Trophoblast cell (in vitro differentiated cells and primary cell): ENCODE measurements at regions not wholly inside any gene's neighbourhood (a gene's known extent, or its start where the extent isn't known, plus 50 kb on each side); places are given as distances from the start of the nearest gene placed in this dataset.
"Not testable (repeated sequence)": the region's sequence is repeated elsewhere in the genome, so short reads cannot be mapped to it uniquely, and the experiment has no call there.

ENCODE experiments used
- DNase-seq, 2 donors: peaks; one replicate each; pipeline ENCODE4 v3.0.0-alpha.2; 2016
- H2AFZ ChIP-seq: 2 replicates; pipeline ENCODE4 v1.6.1; 2013; ENCODE audit warnings: low read length, moderate library complexity, mild to moderate bottlenecking; ENCODE audit not compliant: insufficient read depth, poor library complexity
- H2AK5ac ChIP-seq: 2 replicates; pipeline ENCODE4 v1.6.1; 2013; ENCODE audit warnings: mild to moderate bottlenecking, low read length
- H2BK120ac ChIP-seq: 2 replicates; pipeline ENCODE4 v1.6.1; 2013; ENCODE audit warnings: low read length, mild to moderate bottlenecking, moderate library complexity; ENCODE audit not compliant: insufficient read depth, poor library complexity
- H2BK12ac ChIP-seq: 2 replicates; pipeline ENCODE4 v1.6.1; 2013; ENCODE audit warnings: mild to moderate bottlenecking, low read length, moderate library complexity
- H2BK5ac ChIP-seq: 2 replicates; pipeline ENCODE4 v1.6.1; 2013; ENCODE audit warnings: low read length, low read depth, moderate library complexity, mild to moderate bottlenecking; ENCODE audit not compliant: poor library complexity
- H3K14ac ChIP-seq: 2 replicates; pipeline ENCODE4 v1.6.1; 2013; ENCODE audit warnings: mild to moderate bottlenecking, low read length
- H3K18ac ChIP-seq: 2 replicates; pipeline ENCODE4 v1.6.1; 2013; ENCODE audit warnings: mild to moderate bottlenecking, low read length
- H3K23ac ChIP-seq: 2 replicates; pipeline ENCODE4 v1.6.1; 2013; ENCODE audit warnings: low read length
- H3K27ac ChIP-seq: 2 replicates; pipeline ENCODE4 v1.5.1; 2013; ENCODE audit warnings: low read depth, mild to moderate bottlenecking, inconsistent platforms, low read length, moderate library complexity
- H3K27me3 ChIP-seq: 2 replicates; pipeline ENCODE4 v1.6.1; 2013; ENCODE audit warnings: inconsistent platforms, mild to moderate bottlenecking, low read length, moderate library complexity; ENCODE audit not compliant: insufficient read depth
- H3K36me3 ChIP-seq, 2 experiments: 1 replicate in 1 of 2; 2 replicates in 1 of 2; pipeline ENCODE4 v1.6.1; 2013; ENCODE audit warnings: low read length in 2 of 2, mild to moderate bottlenecking in 2 of 2, moderate library complexity in 1 of 2; ENCODE audit not compliant: insufficient read depth in 2 of 2, control insufficient read depth in 1 of 2
- H3K4ac ChIP-seq: 2 replicates; pipeline ENCODE4 v1.6.1; 2013; ENCODE audit warnings: low read depth, mild to moderate bottlenecking, low read length, moderate library complexity
- H3K4me1 ChIP-seq, 2 experiments: 1 replicate in 1 of 2; 2 replicates in 1 of 2; pipeline ENCODE4 v1.6.1; 2013; ENCODE audit warnings: low read length in 2 of 2, mild to moderate bottlenecking in 2 of 2, moderate library complexity in 1 of 2; ENCODE audit not compliant: insufficient read depth in 2 of 2, control insufficient read depth in 1 of 2
- H3K4me2 ChIP-seq: 2 replicates; pipeline ENCODE4 v1.6.1; 2013; ENCODE audit warnings: inconsistent platforms, mild to moderate bottlenecking, low read length, moderate library complexity
- H3K4me3 ChIP-seq: 2 replicates; pipeline ENCODE4 v1.5.1; 2013; ENCODE audit warnings: mild to moderate bottlenecking, low read depth, low read length, inconsistent platforms
- H3K79me1 ChIP-seq: one replicate; pipeline ENCODE4 v1.6.1; 2013; ENCODE audit warnings: low read length
- H3K79me2 ChIP-seq: 2 replicates; pipeline ENCODE4 v1.6.1; 2013; ENCODE audit warnings: low read length, mild to moderate bottlenecking; ENCODE audit not compliant: control insufficient read depth, insufficient read depth, poor library complexity
- H3K9ac ChIP-seq: 2 replicates; pipeline ENCODE4 v1.6.1; 2013; ENCODE audit warnings: mild to moderate bottlenecking, low read length
- H3K9me3 ChIP-seq: 2 replicates; pipeline ENCODE4 v1.6.1; 2013; ENCODE audit warnings: low read depth, mild to moderate bottlenecking, control low read depth, inconsistent platforms, low read length; ENCODE audit not compliant: insufficient read depth
- H4K12ac ChIP-seq: 2 replicates; pipeline ENCODE4 v1.6.1; 2013; ENCODE audit warnings: low read depth, mild to moderate bottlenecking, low read length, moderate library complexity
- H4K8ac ChIP-seq: 2 replicates; pipeline ENCODE4 v1.6.1; 2013; ENCODE audit warnings: low read depth, mild to moderate bottlenecking, low read length, moderate library complexity
- H4K91ac ChIP-seq: one replicate; pipeline ENCODE4 v1.6.1; 2013; ENCODE audit warnings: low read depth, mild to moderate bottlenecking, low read length, moderate library complexity
- WGBS: extraction: QIAGEN DNeasy Blood & Tissue Kit; methylation state at CpG from one replicate; pipeline ENCODE4 v1.1.7; 2013; ENCODE audit warnings: missing lambda C conversion rate; ENCODE audit not compliant: insufficient read length, insufficient coverage; ENCODE audit errors: extremely low coverage; 5-methylcytosine and 5-hydroxymethylcytosine counted together

- H2BK120ac ChIP-seq, result no peak overlapping the region
- no peak overlapping the region for H3K4ac ChIP-seq
- H4K12ac ChIP-seq, result no peak overlapping the region
- no peak overlapping the region for H2BK5ac ChIP-seq
- no peaks in the 10 kb centered on the region for H3K79me2 ChIP-seq
- H2AFZ ChIP-seq, result no peak overlapping the region
- no peak overlapping the region for H2AK5ac ChIP-seq
- H3K27ac ChIP-seq, result no peak overlapping the region
- no peak overlapping the region for H3K23ac ChIP-seq
- H3K79me1 ChIP-seq, result no peaks in the 10 kb centered on the region
- no peak overlapping the region for H2BK12ac ChIP-seq
- H3K4me3 ChIP-seq, result no peak overlapping the region
- H4K91ac ChIP-seq, result no peak overlapping the region
- H3K36me3 ChIP-seq, result no peaks in the 10 kb centered on the region
- H3K18ac ChIP-seq, result no peak overlapping the region
- H3K27me3 ChIP-seq, result no peaks in the 10 kb centered on the region
- WGBS, result no CpG with 5 or more reads among the region's 9 CpGs
- no peak for DNase-seq
- no peak overlapping the region for H4K8ac ChIP-seq
- peaks cover 2% of the 10 kb centered on the region for H3K9me3 ChIP-seq
- H3K4me2 ChIP-seq, result no peak overlapping the region
- no peak overlapping the region for H3K14ac ChIP-seq
- no peak overlapping the region for H3K9ac ChIP-seq
- H3K4me1 ChIP-seq, result no peaks in the 10 kb centered on the region
Observed at GRCh38 chr3:10646531-10647335, 141.3 kb upstream of the ATP2B2 start.

DNA sequence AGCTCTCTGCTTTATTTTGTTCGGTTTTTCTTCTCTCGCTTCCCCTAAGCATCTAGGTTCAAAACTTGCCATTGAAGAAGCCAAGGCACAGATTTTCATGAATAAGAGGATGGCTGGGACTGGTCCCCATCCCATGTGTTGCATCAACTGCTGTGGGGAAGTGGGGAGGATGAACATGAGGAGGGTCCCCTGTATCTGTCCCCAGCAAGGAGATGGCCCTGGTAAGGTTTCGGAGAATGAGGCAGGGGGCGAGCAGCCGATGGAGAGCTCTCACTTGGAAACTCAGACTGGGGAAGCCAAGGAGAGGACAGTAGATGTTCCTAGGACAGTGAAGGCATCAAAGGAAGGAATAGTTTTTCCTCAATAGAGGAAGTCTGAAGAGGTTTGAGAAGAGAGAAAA is 142.0 kb upstream of the ATP2B2 start:
- H3K4me1 ChIP-seq, result no peaks in the 10 kb centered on the region
- no CpG with 5 or more reads among the region's 5 CpGs for WGBS
- H3K4me2 ChIP-seq, result no peak overlapping the region
- H3K27me3 ChIP-seq, result no peaks in the 10 kb centered on the region
- H2AFZ ChIP-seq, result no peak overlapping the region
- H3K9me3 ChIP-seq, result peaks cover 2% of the 10 kb centered on the region
- H3K27ac ChIP-seq, result no peak overlapping the region
- H2AK5ac ChIP-seq, result no peak overlapping the region
- no peaks in the 10 kb centered on the region for H3K79me2 ChIP-seq
- H3K36me3 ChIP-seq, result no peaks in the 10 kb centered on the region
- no peak overlapping the region for H2BK5ac ChIP-seq
- H3K4me3 ChIP-seq, result no peak overlapping the region
- no peak overlapping the region for H3K4ac ChIP-seq
- H3K79me1 ChIP-seq, result no peaks in the 10 kb centered on the region
- H2BK12ac ChIP-seq, result no peak overlapping the region
- no peak overlapping the region for H2BK120ac ChIP-seq
- H4K12ac ChIP-seq, result no peak overlapping the region
- no peak overlapping the region for H3K9ac ChIP-seq
- no peak overlapping the region for H4K91ac ChIP-seq
- no peak overlapping the region for H3K23ac ChIP-seq
- H3K18ac ChIP-seq, result no peak overlapping the region
- DNase-seq, result no peak
- H3K14ac ChIP-seq, result no peak overlapping the region
- no peak overlapping the region for H4K8ac ChIP-seq

DNA sequence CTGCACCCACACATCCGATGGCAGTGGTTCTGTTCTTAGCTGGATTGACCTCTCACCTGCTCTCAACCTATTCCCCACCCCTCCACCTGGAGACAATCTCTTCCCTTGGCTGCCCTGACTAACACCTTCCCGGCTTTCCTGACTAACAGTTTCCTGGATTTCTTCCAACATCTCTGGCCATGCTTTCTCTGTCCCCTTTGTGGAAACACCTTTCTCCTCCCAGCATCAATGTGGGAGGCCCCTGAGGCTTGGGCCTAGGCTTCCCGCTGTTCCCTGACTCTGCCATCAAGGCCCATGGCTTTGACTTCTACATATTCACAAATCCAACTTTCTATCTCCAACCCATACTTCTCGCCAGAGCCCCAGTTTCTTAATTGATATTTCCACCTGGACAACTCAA is 142.8 kb upstream of the ATP2B2 start:
- 100% methylated on average over 1 of the region's 4 CpGs for WGBS
- Histone ChIP-seq H3K4me3 (no peak overlapping the region), H2BK12ac (no peak overlapping the region)

DNA sequence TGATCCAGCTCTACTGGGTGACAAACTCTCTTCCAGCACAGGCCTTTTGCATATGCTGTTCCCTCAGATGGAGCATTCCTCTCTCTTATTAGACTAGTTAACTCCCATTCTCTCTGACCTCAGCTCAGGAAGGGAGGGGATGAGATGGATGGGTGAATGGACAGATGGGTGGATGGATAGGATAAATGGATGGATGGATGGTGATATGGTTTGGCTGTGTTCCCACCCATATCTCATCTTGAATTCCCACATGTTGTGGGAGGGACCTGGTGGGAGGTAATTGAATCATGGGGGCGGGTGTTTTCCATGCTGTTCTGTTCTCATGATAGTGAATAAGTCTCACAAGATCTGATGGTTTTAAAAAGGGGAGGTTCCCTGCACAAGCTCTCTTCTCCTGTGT is 144.1 kb upstream of the ATP2B2 start:
- H3K4me3 ChIP-seq, H3K27me3 ChIP-seq, H3K4me1 ChIP-seq, H2BK5ac ChIP-seq, H3K14ac ChIP-seq, H4K91ac ChIP-seq, H4K8ac ChIP-seq, H2BK120ac ChIP-seq, H3K9ac ChIP-seq, H3K27ac ChIP-seq, H3K4me2 ChIP-seq, H3K23ac ChIP-seq, H3K36me3 ChIP-seq, H2AFZ ChIP-seq, H3K18ac ChIP-seq, H3K4ac ChIP-seq, DNase-seq, H2BK12ac ChIP-seq, H2AK5ac ChIP-seq, H3K79me2 ChIP-seq, H3K9me3 ChIP-seq, H4K12ac ChIP-seq, H3K79me1 ChIP-seq: not testable (repeated sequence)
- no CpG with 5 or more reads among the region's 1 CpG for WGBS

More for the DNA sequence above, 142.8 kb upstream of the ATP2B2 start:
- no peak overlapping the region for H3K18ac ChIP-seq
- no peaks in the 10 kb centered on the region for H3K4me1 ChIP-seq
- peaks cover 3% of the 10 kb centered on the region for H3K9me3 ChIP-seq
- H4K8ac ChIP-seq, result no peak overlapping the region
- H2AFZ ChIP-seq, result no peak overlapping the region
- no peaks in the 10 kb centered on the region for H3K27me3 ChIP-seq
- H2AK5ac ChIP-seq, result no peak overlapping the region
- H3K79me1 ChIP-seq, result no peaks in the 10 kb centered on the region
- no peak overlapping the region for H3K9ac ChIP-seq
- H3K79me2 ChIP-seq, result no peaks in the 10 kb centered on the region
- no peak overlapping the region for H2BK5ac ChIP-seq
- H4K91ac ChIP-seq, result no peak overlapping the region
- no peak overlapping the region for H2BK120ac ChIP-seq
- DNase-seq, result no peak
- no peak overlapping the region for H3K23ac ChIP-seq
- no peak overlapping the region for H3K27ac ChIP-seq
- no peak overlapping the region for H3K14ac ChIP-seq
- H3K36me3 ChIP-seq, result no peaks in the 10 kb centered on the region
- no peak overlapping the region for H4K12ac ChIP-seq
- no peak overlapping the region for H3K4ac ChIP-seq
- no peak overlapping the region for H3K4me2 ChIP-seq
